ENCODE measurements at regions not wholly inside any gene's neighbourhood (a gene's known extent, or its start where the extent isn't known, plus 50 kb on each side); places are given as distances from the start of the nearest gene placed in this dataset.
A peak's percentile ranks its signal among the peaks of the same experiment; 100 is the strongest.

GRCh38 chr11:122523846-122524805 is 131.4 kb upstream of the UBASH3B start:
- Histone ChIP-seq H3K9me3 (ENCODE audit: insufficient read depth, low read depth, low read length) (no peaks in the 10 kb centered on the region), H3K27me3 (ENCODE audit: insufficient read depth, low read length) (no peaks in the 10 kb centered on the region), H3K4me3 (ENCODE audit: insufficient read depth, low read depth, low read length) (no peak overlapping the region), H3K36me3 (ENCODE audit: insufficient read depth, low read length) (no peaks in the 10 kb centered on the region), H4K20me1 (ENCODE audit: insufficient read depth, low read length) (no peaks in the 10 kb centered on the region), H3K27ac (ENCODE audit: low read depth, low read length) (no peak overlapping the region), H3K79me2 (ENCODE audit: insufficient read depth, low read length) (no peaks in the 10 kb centered on the region), H3K4me2 (ENCODE audit: low read length) (no peak overlapping the region), H3K9ac (ENCODE audit: low read length) (no peak overlapping the region), H2AFZ (ENCODE audit: low read depth, low read length) (no peak overlapping the region), H3K4me1 (ENCODE audit: insufficient read depth, low read length) (no peaks in the 10 kb centered on the region)
- Mint-ChIP-seq H3K4me3 (ENCODE audit: unreplicated experiment) (no peak overlapping the region), H3K9me3 (ENCODE audit: unreplicated experiment) (peaks cover 3% of the 10 kb centered on the region), H3K4me1 (ENCODE audit: low read depth, unreplicated experiment) (peaks cover 4% of the 10 kb centered on the region), H3K27ac (ENCODE audit: unreplicated experiment) (no peak overlapping the region), H3K36me3 (ENCODE audit: low read depth, unreplicated experiment) (no peaks in the 10 kb centered on the region), H3K27me3 (ENCODE audit: low read depth, unreplicated experiment) (no peaks in the 10 kb centered on the region)
- DNase-seq (ENCODE audit: low read depth): no peak
- FAIRE-seq: peak; percentile 47
- no peak for TF ChIP-seq EZH2 (IDR thresholded peaks at IDR 0.05; ENCODE audit: insufficient read depth, low read length)
- no peak for TF ChIP-seq CTCF (IDR thresholded peaks at IDR 0.05; ENCODE audit: insufficient read depth, low read depth, low read length)

GRCh38 chr11:122521626-122522025 is 133.9 kb upstream of the UBASH3B start:
- H3K4me2 ChIP-seq (ENCODE audit: low read length): no peak overlapping the region
- no peaks in the 10 kb centered on the region for H3K9me3 ChIP-seq (ENCODE audit: insufficient read depth, low read depth, low read length)
- FAIRE-seq: no peak
- H4K20me1 ChIP-seq (ENCODE audit: insufficient read depth, low read length): no peaks in the 10 kb centered on the region
- H3K4me3 ChIP-seq (ENCODE audit: insufficient read depth, low read depth, low read length): no peak overlapping the region
- Mint-ChIP-seq H3K4me3 (ENCODE audit: unreplicated experiment) (no peak overlapping the region), H3K4me1 (ENCODE audit: low read depth, unreplicated experiment) (peaks cover 4% of the 10 kb centered on the region), H3K27ac (ENCODE audit: unreplicated experiment) (no peak overlapping the region), H3K27me3 (ENCODE audit: low read depth, unreplicated experiment) (peaks cover 2% of the 10 kb centered on the region), H3K9me3 (ENCODE audit: unreplicated experiment) (peaks cover 3% of the 10 kb centered on the region), H3K36me3 (ENCODE audit: low read depth, unreplicated experiment) (no peaks in the 10 kb centered on the region)
- no peaks in the 10 kb centered on the region for H3K79me2 ChIP-seq (ENCODE audit: insufficient read depth, low read length)
- no peak overlapping the region for H2AFZ ChIP-seq (ENCODE audit: low read depth, low read length)
- TF ChIP-seq EZH2 (IDR thresholded peaks at IDR 0.05; ENCODE audit: insufficient read depth, low read length): no peak
- no peak for TF ChIP-seq CTCF (IDR thresholded peaks at IDR 0.05; ENCODE audit: insufficient read depth, low read depth, low read length)
- no peak for DNase-seq (ENCODE audit: low read depth)
- H3K9ac ChIP-seq (ENCODE audit: low read length): no peak overlapping the region
- no peaks in the 10 kb centered on the region for H3K4me1 ChIP-seq (ENCODE audit: insufficient read depth, low read length)
- H3K27me3 ChIP-seq (ENCODE audit: insufficient read depth, low read length): no peaks in the 10 kb centered on the region
- H3K27ac ChIP-seq (ENCODE audit: low read depth, low read length): no peak overlapping the region
- no peaks in the 10 kb centered on the region for H3K36me3 ChIP-seq (ENCODE audit: insufficient read depth, low read length)

Data from astrocyte (in vitro differentiated cells and primary cell).